Transverse colon (tissue), 4 donors: ENCODE measurements at regions not wholly inside any gene's neighbourhood (a gene's known extent, or its start where the extent isn't known, plus 50 kb on each side); places are given as distances from the start of the nearest gene placed in this dataset.

ENCODE experiments used
- DNase-seq: peaks from one replicate; pipeline ENCODE4 v3.0.0-alpha.2; 2019
- H3K27ac ChIP-seq, 4 donors: fragments of 200-600 bp; sonication (generic); 2 replicates each; pipeline ENCODE4 v1.5.1; 2016 to 2018; ENCODE audit warnings: inconsistent platforms in 4 of 4
- H3K27me3 ChIP-seq: fragments of 200-600 bp; sonication (generic); 2 replicates; pipeline ENCODE4 v1.5.1; 2017; ENCODE audit warnings: inconsistent platforms
- H3K36me3 ChIP-seq, 4 donors: fragments of 200-600 bp; sonication (generic); 2 replicates each; pipeline ENCODE4 v1.5.1; 2017 to 2019; ENCODE audit warnings: inconsistent platforms in 4 of 4
- H3K4me1 ChIP-seq, 4 donors: fragments of 200-600 bp; sonication (generic); 2 replicates each; pipeline ENCODE4 v1.5.1; 2017 to 2020; ENCODE audit warnings: inconsistent platforms in 4 of 4
- H3K4me3 ChIP-seq, 4 donors: fragments of 200-600 bp; sonication (generic); 1 replicate in 1 of 4; 2 replicates in 3 of 4; pipeline versions ENCODE4 v1.5.1 to v1.6.1; 2017 to 2019; ENCODE audit warnings: inconsistent platforms in 4 of 4
- H3K9me3 ChIP-seq, 2 donors: fragments of 200-600 bp; sonication (generic); 2 replicates each; pipeline ENCODE4 v1.5.1; 2017 to 2019; ENCODE audit warnings: inconsistent platforms in 2 of 2
- CTCF ChIP-seq, 5 experiments: fragments of 200-600 bp in 3 of 5; fragments of 450-650 bp in 2 of 5; sonication (generic) in 3 of 5; IDR thresholded peaks; 1 replicate in 2 of 5; 2 replicates in 3 of 5; pipeline ENCODE4 v1.5.1; 2016 to 2017; ENCODE audit warnings: antibody characterized with exemption in 5 of 5, inconsistent platforms in 3 of 5, mild to moderate bottlenecking in 2 of 5, moderate library complexity in 1 of 5
- EP300 ChIP-seq: sonication (generic); formaldehyde crosslinking; IDR thresholded peaks from one replicate; pipeline ENCODE4 v1.6.1; 2017; ENCODE audit warnings: antibody characterized with exemption, low read depth
- POLR2A ChIP-seq: fragments of 450-650 bp; IDR thresholded peaks from one replicate; pipeline ENCODE4 v1.6.1; 2016; ENCODE audit warnings: antibody characterized with exemption, mild to moderate bottlenecking, moderate library complexity
- POLR2AphosphoS5 ChIP-seq, 3 donors: sonication (generic); formaldehyde crosslinking; IDR thresholded peaks; one replicate each; pipeline ENCODE4 v1.6.1; 2016; ENCODE audit warnings: antibody characterized with exemption in 3 of 3
- WGBS, 2 donors: methylation state at CpG; one replicate each; pipeline ENCODE4 v1.1.5; 2018; ENCODE audit warnings: low coverage in 1 of 2; 5-methylcytosine and 5-hydroxymethylcytosine counted together
- in situ Hi-C, 4 donors: fragments of 200-750 bp; cut with MboI; loops; one replicate each; pipeline versions ENCODE4 v1.15.0 to v1.15.1; 2017; ENCODE audit warnings: low sequenced_read_pairs in 3 of 4, low pct_ligation_motif_present in 1 of 4, low pct_unique_long_range_greater_than_20kb in 1 of 4
- intact Hi-C: fragments of 100-400 bp; cut with DNase I; formaldehyde crosslinking; loops from one replicate; pipeline ENCODE4 v1.15.1; 2023; ENCODE audit warnings: low total_unique reads

- in situ Hi-C loops (no loop called here), intact Hi-C loops (no loop called here)
- H3K27ac ChIP-seq, result no peak overlapping the region
Observed at GRCh38 chr2:176709991-176710390, 440.7 kb downstream of the MTX2 start.

GRCh38 chr2:176710657-176711186 is 441.5 kb downstream of the MTX2 start:
- no peak overlapping the region for H3K27ac ChIP-seq
- intact Hi-C loops, result no loop called here

More at GRCh38 chr2:176709991-176710390, 440.7 kb downstream of the MTX2 start:
- TF ChIP-seq POLR2A, result no peak
- TF ChIP-seq POLR2AphosphoS5 (IDR thresholded peaks at IDR 0.05), result no peak
- no peak for TF ChIP-seq CTCF (IDR thresholded peaks at IDR 0.05)
- TF ChIP-seq EP300, result no peak
- DNase-seq, result no peak
- H3K9me3 ChIP-seq, result no peaks in the 10 kb centered on the region
- H3K36me3 ChIP-seq, result no peaks in the 10 kb centered on the region
- no peak overlapping the region for H3K4me3 ChIP-seq
- H3K27me3 ChIP-seq, result no peaks in the 10 kb centered on the region
- WGBS, 2 donors, result 83 to 100% methylated on average over 2 of the region's 2 CpGs
- no peaks in the 10 kb centered on the region for H3K4me1 ChIP-seq

GRCh38 chr2:176725873-176726645 is 456.8 kb downstream of the MTX2 start:
- Histone ChIP-seq H3K27ac (no peak overlapping the region), H3K4me3 (no peak overlapping the region), H3K36me3 (no peaks in the 10 kb centered on the region), H3K27me3 (no peaks in the 10 kb centered on the region), H3K9me3 (no peaks in the 10 kb centered on the region), H3K4me1 (no peaks in the 10 kb centered on the region)
- in situ Hi-C loops (no loop called here), intact Hi-C loops (no loop called here)
- no peak for TF ChIP-seq POLR2A
- no peak for TF ChIP-seq CTCF (IDR thresholded peaks at IDR 0.05)
- TF ChIP-seq POLR2AphosphoS5 (IDR thresholded peaks at IDR 0.05), result no peak
- no peak for DNase-seq
- WGBS, 2 donors, result 71 to 83% methylated on average over 2 to 3 of the region's 3 CpGs

More at GRCh38 chr2:176710657-176711186, 441.5 kb downstream of the MTX2 start:
- no peak for DNase-seq
- in situ Hi-C loops, result no loop called here
- WGBS, 2 donors, result 77 to 81% methylated on average over 3 to 7 of the region's 7 CpGs
- H3K27me3 ChIP-seq, result no peaks in the 10 kb centered on the region
- H3K36me3 ChIP-seq, result no peaks in the 10 kb centered on the region
- no peaks in the 10 kb centered on the region for H3K9me3 ChIP-seq
- no peak for TF ChIP-seq EP300
- TF ChIP-seq CTCF (IDR thresholded peaks at IDR 0.05), result no peak
- TF ChIP-seq POLR2AphosphoS5 (IDR thresholded peaks at IDR 0.05), result no peak
- no peak for TF ChIP-seq POLR2A
- no peak overlapping the region for H3K4me3 ChIP-seq
- no peaks in the 10 kb centered on the region for H3K4me1 ChIP-seq

- Histone ChIP-seq H3K27ac (no peak overlapping the region), H3K4me1 (no peaks in the 10 kb centered on the region), H3K9me3 (no peaks in the 10 kb centered on the region), H3K27me3 (no peaks in the 10 kb centered on the region), H3K36me3 (no peaks in the 10 kb centered on the region), H3K4me3 (no peak overlapping the region)
- DNase-seq, result no peak
- WGBS, 2 donors, result 87 to 95% methylated on average over 4 of the region's 4 CpGs
- intact Hi-C loops (no loop called here), in situ Hi-C loops (no loop called here)
- TF ChIP-seq CTCF (IDR thresholded peaks at IDR 0.05) (no peak), POLR2AphosphoS5 (IDR thresholded peaks at IDR 0.05) (no peak), EP300 (no peak), POLR2A (no peak)
Observed at GRCh38 chr2:176727696-176728095, 458.5 kb downstream of the MTX2 start.
